CD4-positive, alpha-beta memory T cell (primary cell): ENCODE measurements at regions not wholly inside any gene's neighbourhood (a gene's known extent, or its start where the extent isn't known, plus 50 kb on each side); places are given as distances from the start of the nearest gene placed in this dataset.
A peak's percentile ranks its signal among the peaks of the same experiment; 100 is the strongest.

Experiments used
- CTCF ChIA-PET: fragments of 350-600 bp; sonication (Branson Sonifier 250); formaldehyde crosslinking; loops from one replicate; lab custom pipeline; 2021; ENCODE audit warnings: inconsistent platforms; ENCODE audit not compliant: partially characterized antibody; lab: Charles Lee
- POLR2A ChIA-PET: fragments of 350-600 bp; sonication (Branson Sonifier 250); formaldehyde crosslinking; loops from one replicate; lab custom pipeline; 2021; ENCODE audit not compliant: partially characterized antibody; lab: Charles Lee
- DNase-seq, 5 donors: peaks; one replicate each; pipeline versions ENCODE4 v3.0.0 to v3.0.0-alpha.2; 2020 to 2022; ENCODE audit warnings: mixed read lengths in 1 of 5
- H3K27ac ChIP-seq: one replicate; pipeline ENCODE4 v1.7.0; 2013; ENCODE audit warnings: low read depth, low read length
- H3K27me3 ChIP-seq: 2 replicates; pipeline ENCODE4 v1.7.0; 2013; ENCODE audit warnings: mild to moderate bottlenecking, low read length, moderate library complexity; ENCODE audit not compliant: insufficient read depth
- H3K36me3 ChIP-seq: 2 replicates; pipeline ENCODE4 v1.7.0; 2013; ENCODE audit warnings: mild to moderate bottlenecking, low read length, moderate library complexity; ENCODE audit not compliant: insufficient read depth
- H3K4me1 ChIP-seq: 2 replicates; pipeline ENCODE4 v1.7.0; 2013; ENCODE audit warnings: mild to moderate bottlenecking, low read length, moderate library complexity; ENCODE audit not compliant: insufficient read depth
- H3K4me3 ChIP-seq, 2 donors: one replicate each; pipeline ENCODE4 v1.7.0; 2013; ENCODE audit warnings: low read length in 2 of 2, mild to moderate bottlenecking in 1 of 2
- H3K9me3 ChIP-seq, 2 donors: one replicate each; pipeline ENCODE4 v1.7.0; 2013; ENCODE audit warnings: low read length in 2 of 2, control low read depth in 1 of 2; ENCODE audit not compliant: control insufficient read depth in 1 of 2
- H3K27ac Mint-ChIP-seq, 7 donors: one replicate each; pipeline ENCODE4 v1.8.0; 2020 to 2021; ENCODE audit warnings: mixed read lengths in 7 of 7, mild to moderate bottlenecking in 6 of 7, inconsistent platforms in 3 of 7, moderate library complexity in 3 of 7
- H3K27me3 Mint-ChIP-seq, 2 donors: one replicate each; pipeline ENCODE4 v1.8.0; 2020 to 2021; ENCODE audit warnings: mixed read lengths in 2 of 2
- H3K36me3 Mint-ChIP-seq, 2 donors: one replicate each; pipeline ENCODE4 v1.8.0; 2020 to 2021; ENCODE audit warnings: mixed read lengths in 2 of 2, inconsistent platforms in 1 of 2, mild to moderate bottlenecking in 1 of 2
- H3K4me1 Mint-ChIP-seq, 4 donors: one replicate each; pipeline ENCODE4 v1.8.0; 2020 to 2021; ENCODE audit warnings: mixed read lengths in 4 of 4, mild to moderate bottlenecking in 1 of 4
- H3K4me3 Mint-ChIP-seq, 8 donors: one replicate each; pipeline ENCODE4 v1.8.0; 2020 to 2021; ENCODE audit warnings: mixed read lengths in 8 of 8, mild to moderate bottlenecking in 7 of 8, moderate library complexity in 6 of 8, inconsistent platforms in 3 of 8
- H3K9me3 Mint-ChIP-seq, 8 donors: one replicate each; pipeline ENCODE4 v1.8.0; 2020 to 2021; ENCODE audit warnings: mixed read lengths in 8 of 8, mild to moderate bottlenecking in 5 of 8, inconsistent platforms in 3 of 8, moderate library complexity in 1 of 8
- intact Hi-C: fragments of 100-400 bp; cut with micrococcal nuclease; formaldehyde crosslinking; loops from one replicate; pipeline ENCODE4 v1.15.1; 2023

GRCh38 chr21:43358940-43359822, 67.8 kb downstream of the SIK1 start:
- H3K36me3 ChIP-seq, result no peaks in the 10 kb centered on the region
- H3K4me3 ChIP-seq, result no peak overlapping the region
- no peaks in the 10 kb centered on the region for H3K27me3 ChIP-seq
- Mint-ChIP-seq H3K4me3 (no peak overlapping the region), H3K27ac (peak overlapping the region in 1 of 7 donors; percentile 46), H3K9me3 (no peaks in the 10 kb centered on the region), H3K27me3 (peaks cover 0 to 4% of the 10 kb centered on the region in 2 donors), H3K4me1 (peaks cover 13 to 25% (median 18%) of the 10 kb centered on the region in 4 donors), H3K36me3 (no peaks in the 10 kb centered on the region)
- H3K27ac ChIP-seq, result no peak overlapping the region
- ChIA-PET CTCF (no interaction called here), POLR2A (no interaction called here)
- DNase-seq, result peak in 1 of 5 donors; percentile 24
- no peaks in the 10 kb centered on the region for H3K9me3 ChIP-seq
- H3K4me1 ChIP-seq, result peaks cover 24% of the 10 kb centered on the region
- intact Hi-C loops, result no loop called here

- H3K4me3 ChIP-seq, result no peak overlapping the region
- H3K9me3 Mint-ChIP-seq, result no peaks in the 10 kb centered on the region
- no peak overlapping the region for H3K4me3 Mint-ChIP-seq
- peaks cover 13 to 20% (median 17%) of the 10 kb centered on the region in 4 donors for H3K4me1 Mint-ChIP-seq
- no peaks in the 10 kb centered on the region for H3K9me3 ChIP-seq
- peaks cover 0 to 4% of the 10 kb centered on the region in 2 donors for H3K27me3 Mint-ChIP-seq
- H3K27me3 ChIP-seq, result no peaks in the 10 kb centered on the region
- DNase-seq, result no peak
- peaks cover 19% of the 10 kb centered on the region for H3K4me1 ChIP-seq
- intact Hi-C loops, result no loop called here
- no peak overlapping the region for H3K27ac ChIP-seq
- no peaks in the 10 kb centered on the region for H3K36me3 ChIP-seq
- CTCF ChIA-PET, result no interaction called here
- peak overlapping the region in 4 of 7 donors; percentile 38 to 80 (median 52) for H3K27ac Mint-ChIP-seq
- H3K36me3 Mint-ChIP-seq, result no peaks in the 10 kb centered on the region
- POLR2A ChIA-PET, result no interaction called here
Measured at GRCh38 chr21:43357715-43358430, 69.1 kb downstream of the SIK1 start.

DNA sequence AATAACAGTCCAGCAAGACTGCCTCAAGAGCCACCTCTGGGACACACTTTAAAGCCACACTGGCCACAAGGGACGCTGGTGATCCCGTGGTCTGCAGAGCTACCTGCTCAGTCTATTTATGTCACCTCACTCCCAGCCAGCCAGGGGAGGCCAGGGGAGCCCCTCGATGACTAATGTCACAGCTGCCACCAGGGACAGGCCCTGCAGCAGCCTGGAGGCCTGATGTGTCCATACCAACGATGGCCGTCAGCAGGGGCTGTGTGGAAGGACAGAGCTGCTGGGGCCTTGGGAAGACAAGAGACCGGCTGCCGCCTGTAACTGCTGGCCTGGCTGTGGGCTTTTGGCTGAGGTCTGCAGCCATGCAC, 71.0 kb downstream of the SIK1 start:
- Mint-ChIP-seq H3K27me3 (peaks cover 0 to under 1% of the 10 kb centered on the region in 2 donors), H3K4me3 (no peak overlapping the region), H3K27ac (no peak overlapping the region), H3K4me1 (peaks cover 0 to 8% (median 1%) of the 10 kb centered on the region in 4 donors), H3K9me3 (no peaks in the 10 kb centered on the region), H3K36me3 (no peaks in the 10 kb centered on the region)
- ChIA-PET POLR2A (no interaction called here), CTCF (no interaction called here)
- Histone ChIP-seq H3K9me3 (no peaks in the 10 kb centered on the region), H3K27ac (no peak overlapping the region), H3K4me3 (no peak overlapping the region), H3K36me3 (no peaks in the 10 kb centered on the region), H3K27me3 (no peaks in the 10 kb centered on the region), H3K4me1 (peaks cover under 1% of the 10 kb centered on the region)
- no peak for DNase-seq
- intact Hi-C loops, result no loop called here

GRCh38 chr21:43355266-43355924, 71.5 kb downstream of the SIK1 start:
- no peaks in the 10 kb centered on the region for H3K27me3 ChIP-seq
- no peak overlapping the region for H3K4me3 ChIP-seq
- H3K27ac Mint-ChIP-seq, result no peak overlapping the region
- H3K27me3 Mint-ChIP-seq, result no peaks in the 10 kb centered on the region
- no peaks in the 10 kb centered on the region for H3K36me3 ChIP-seq
- peaks cover 0 to 8% (median under 1%) of the 10 kb centered on the region in 4 donors for H3K4me1 Mint-ChIP-seq
- intact Hi-C loops, result no loop called here
- H3K36me3 Mint-ChIP-seq, result no peaks in the 10 kb centered on the region
- ChIA-PET CTCF (no interaction called here), POLR2A (no interaction called here)
- no peak overlapping the region for H3K4me3 Mint-ChIP-seq
- H3K9me3 Mint-ChIP-seq, result no peaks in the 10 kb centered on the region
- DNase-seq, result no peak
- no peaks in the 10 kb centered on the region for H3K4me1 ChIP-seq
- H3K27ac ChIP-seq, result no peak overlapping the region
- no peaks in the 10 kb centered on the region for H3K9me3 ChIP-seq

DNA sequence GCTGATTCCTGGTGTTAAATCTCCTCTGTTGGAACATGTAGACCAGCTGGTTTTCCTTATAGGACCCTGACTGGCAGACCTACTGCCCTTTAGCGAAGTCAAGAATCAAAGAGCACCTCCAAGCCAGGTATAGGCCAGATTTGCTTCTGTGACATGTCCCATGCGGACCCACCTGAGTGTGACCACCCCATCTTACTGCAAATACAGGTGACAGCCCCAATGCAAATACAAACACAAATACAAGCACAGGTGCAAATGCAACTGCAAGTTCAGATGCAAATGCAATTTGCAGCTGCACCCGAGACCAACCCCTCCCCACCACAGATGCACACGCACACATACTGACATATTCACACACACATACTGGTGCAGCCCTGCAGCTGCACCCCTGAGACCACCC, 72.3 kb downstream of the SIK1 start:
- H3K36me3 Mint-ChIP-seq, result no peaks in the 10 kb centered on the region
- H3K27me3 ChIP-seq, result no peaks in the 10 kb centered on the region
- no peaks in the 10 kb centered on the region for H3K9me3 ChIP-seq
- H3K27me3 Mint-ChIP-seq, result no peaks in the 10 kb centered on the region
- H3K4me3 ChIP-seq, result no peak overlapping the region
- no peak overlapping the region for H3K4me3 Mint-ChIP-seq
- CTCF ChIA-PET, result no interaction called here
- H3K27ac ChIP-seq, result no peak overlapping the region
- no peak overlapping the region for H3K27ac Mint-ChIP-seq
- no peaks in the 10 kb centered on the region for H3K4me1 ChIP-seq
- H3K9me3 Mint-ChIP-seq, result no peaks in the 10 kb centered on the region
- intact Hi-C loops, result no loop called here
- no peaks in the 10 kb centered on the region for H3K36me3 ChIP-seq
- POLR2A ChIA-PET, result no interaction called here
- H3K4me1 Mint-ChIP-seq, result peaks cover 0 to 8% (median under 1%) of the 10 kb centered on the region in 4 donors
- no peak for DNase-seq

GRCh38 chr21:43354026-43354420, 72.9 kb downstream of the SIK1 start:
- Histone ChIP-seq H3K27ac (no peak overlapping the region), H3K4me3 (no peak overlapping the region), H3K9me3 (no peaks in the 10 kb centered on the region), H3K36me3 (no peaks in the 10 kb centered on the region), H3K27me3 (no peaks in the 10 kb centered on the region), H3K4me1 (no peaks in the 10 kb centered on the region)
- Mint-ChIP-seq H3K9me3 (no peaks in the 10 kb centered on the region), H3K36me3 (no peaks in the 10 kb centered on the region), H3K27me3 (no peaks in the 10 kb centered on the region), H3K27ac (no peak overlapping the region), H3K4me1 (peaks cover 0 to 8% (median under 1%) of the 10 kb centered on the region in 4 donors), H3K4me3 (no peak overlapping the region)
- DNase-seq, result no peak
- intact Hi-C loops, result no loop called here
- ChIA-PET POLR2A (no interaction called here), CTCF (no interaction called here)
